Fibroblast of lung (primary cell): ENCODE measurements at regions not wholly inside any gene's neighbourhood (a gene's known extent, or its start where the extent isn't known, plus 50 kb on each side); places are given as distances from the start of the nearest gene placed in this dataset.

ENCODE experiments used
- DNase-seq, 2 donors: peaks; one replicate each; pipeline versions ENCODE4 v3.0.0 to v3.0.0-alpha.2; 2010; ENCODE audit warnings: low read depth in 2 of 2
- H2AFZ ChIP-seq: 2 replicates; pipeline ENCODE4 v1.5.1; 2012; ENCODE audit warnings: low read length, control low read depth, inconsistent platforms
- H3K27ac ChIP-seq: 2 replicates; pipeline ENCODE4 v1.5.1; 2011; ENCODE audit warnings: low read length, control low read depth; ENCODE audit not compliant: insufficient read depth
- H3K27me3 ChIP-seq: 2 replicates; pipeline ENCODE4 v1.5.1; 2011; ENCODE audit warnings: mild to moderate bottlenecking, low read length; ENCODE audit not compliant: control insufficient read depth, insufficient read depth
- H3K36me3 ChIP-seq: 2 replicates; pipeline ENCODE4 v1.5.1; 2011; ENCODE audit warnings: low read length; ENCODE audit not compliant: control insufficient read depth, insufficient read depth
- H3K4me1 ChIP-seq: 2 replicates; pipeline ENCODE4 v1.5.1; 2011; ENCODE audit warnings: low read length; ENCODE audit not compliant: control insufficient read depth, insufficient read depth; ENCODE audit errors: extremely low read depth
- H3K4me2 ChIP-seq: 2 replicates; pipeline ENCODE4 v1.5.1; 2011; ENCODE audit warnings: low read length, control low read depth; ENCODE audit not compliant: insufficient read depth; ENCODE audit errors: extremely low read depth
- H3K4me3 ChIP-seq, 4 experiments: fragments of 200-600 bp in 1 of 4; sonication (generic) in 1 of 4; replicated peaks in 1 of 4; 2 replicates each; pipeline ENCODE4 v1.5.1; 2011 to 2016; ENCODE audit warnings: low read length in 4 of 4, low read depth in 3 of 4, mild to moderate bottlenecking in 3 of 4, control low read depth in 2 of 4, inconsistent platforms in 1 of 4, mixed read lengths in 1 of 4; ENCODE audit not compliant: insufficient read depth in 1 of 4; ENCODE audit errors: control extremely low read depth in 1 of 4
- H3K79me2 ChIP-seq: 2 replicates; pipeline ENCODE4 v1.5.1; 2012; ENCODE audit warnings: mild to moderate bottlenecking, low read length, inconsistent platforms; ENCODE audit not compliant: control insufficient read depth, insufficient read depth
- H3K9ac ChIP-seq: 2 replicates; pipeline ENCODE4 v1.5.1; 2011; ENCODE audit warnings: mild to moderate bottlenecking, low read length, control low read depth; ENCODE audit not compliant: insufficient read depth
- H3K9me3 ChIP-seq: 2 replicates; pipeline ENCODE4 v1.5.1; 2012; ENCODE audit warnings: low read depth, low read length; ENCODE audit not compliant: control insufficient read depth, insufficient read depth
- H4K20me1 ChIP-seq: 2 replicates; pipeline ENCODE4 v1.5.1; 2011; ENCODE audit warnings: low read length; ENCODE audit not compliant: control insufficient read depth, insufficient read depth; ENCODE audit errors: extremely low read depth
- CTCF ChIP-seq, 2 donors: IDR thresholded peaks in 1 of 2; conservative IDR thresholded peaks in 1 of 2; 1 replicate in 1 of 2; 2 replicates in 1 of 2; pipeline ENCODE4 v1.5.1; 2011 to 2012; ENCODE audit warnings: low read length in 2 of 2, control low read depth in 1 of 2, inconsistent platforms in 1 of 2, low read depth in 1 of 2, mild to moderate bottlenecking in 1 of 2
- EZH2 ChIP-seq: IDR thresholded peaks from 2 replicates; pipeline ENCODE4 v1.5.1; 2012; ENCODE audit warnings: low read length, control low read depth, mild to moderate bottlenecking; ENCODE audit errors: missing control alignments

- H3K9me3 ChIP-seq, result no peaks in the 10 kb centered on the region
- DNase-seq, result no peak
- no peaks in the 10 kb centered on the region for H3K4me1 ChIP-seq
- H2AFZ ChIP-seq, result no peak overlapping the region
- H3K36me3 ChIP-seq, result no peaks in the 10 kb centered on the region
- H3K9ac ChIP-seq, result no peak overlapping the region
- no peak overlapping the region for H3K4me3 ChIP-seq
- H3K4me2 ChIP-seq, result no peak overlapping the region
- H3K27me3 ChIP-seq, result no peaks in the 10 kb centered on the region
- no peaks in the 10 kb centered on the region for H3K79me2 ChIP-seq
- no peak overlapping the region for H3K27ac ChIP-seq
- H4K20me1 ChIP-seq, result no peaks in the 10 kb centered on the region
- TF ChIP-seq EZH2, result no peak
- TF ChIP-seq CTCF (conservative IDR thresholded peaks at IDR 0.05 in 1 of 2, IDR thresholded peaks at IDR 0.05 in 1 of 2; ENCODE audit: low read depth in 1 of 2, low read length in 2 of 2), result no peak
These were observed 764.3 kb upstream of the AADAT start for GRCh38 chr4:170854097-170854496.

GRCh38 chr4:170853422-170854021 is 763.8 kb upstream of the AADAT start:
- Histone ChIP-seq H2AFZ (no peak overlapping the region), H3K4me1 (no peaks in the 10 kb centered on the region), H3K4me3 (no peak overlapping the region), H3K27me3 (no peaks in the 10 kb centered on the region), H3K27ac (no peak overlapping the region), H4K20me1 (no peaks in the 10 kb centered on the region), H3K9ac (no peak overlapping the region), H3K9me3 (no peaks in the 10 kb centered on the region), H3K79me2 (no peaks in the 10 kb centered on the region), H3K4me2 (no peak overlapping the region), H3K36me3 (no peaks in the 10 kb centered on the region)
- TF ChIP-seq CTCF (conservative IDR thresholded peaks at IDR 0.05 in 1 of 2, IDR thresholded peaks at IDR 0.05 in 1 of 2; ENCODE audit: low read depth in 1 of 2, low read length in 2 of 2) (peak; percentile 14 to 38), EZH2 (no peak)
- DNase-seq, result peak in 1 of 2 donors; percentile 3

- H3K27ac ChIP-seq, result no peak overlapping the region
- H2AFZ ChIP-seq, result no peak overlapping the region
- H3K4me3 ChIP-seq, result no peak overlapping the region
- no peaks in the 10 kb centered on the region for H3K79me2 ChIP-seq
- no peaks in the 10 kb centered on the region for H3K4me1 ChIP-seq
- H3K4me2 ChIP-seq, result no peak overlapping the region
- no peak for DNase-seq
- no peaks in the 10 kb centered on the region for H3K9me3 ChIP-seq
- no peaks in the 10 kb centered on the region for H4K20me1 ChIP-seq
- no peaks in the 10 kb centered on the region for H3K36me3 ChIP-seq
- TF ChIP-seq EZH2 (no peak), CTCF (conservative IDR thresholded peaks at IDR 0.05 in 1 of 2, IDR thresholded peaks at IDR 0.05 in 1 of 2; ENCODE audit: low read depth in 1 of 2, low read length in 2 of 2) (no peak)
- H3K27me3 ChIP-seq, result no peaks in the 10 kb centered on the region
- no peak overlapping the region for H3K9ac ChIP-seq
These were observed 760.2 kb upstream of the AADAT start for GRCh38 chr4:170849969-170850368.
